Muscle layer of duodenum (tissue), 2 donors: ENCODE measurements at regions not wholly inside any gene's neighbourhood (a gene's known extent, or its start where the extent isn't known, plus 50 kb on each side); places are given as distances from the start of the nearest gene placed in this dataset.

Source experiments
- H3K27ac ChIP-seq: one replicate; pipeline ENCODE4 v1.7.0; 2013; ENCODE audit warnings: mild to moderate bottlenecking, low read length
- H3K27me3 ChIP-seq: one replicate; pipeline ENCODE4 v1.7.0; 2013; ENCODE audit warnings: low read depth, mild to moderate bottlenecking, control low read depth, low read length
- H3K36me3 ChIP-seq, 2 donors: one replicate each; pipeline ENCODE4 v1.7.0; 2013; ENCODE audit warnings: low read length in 2 of 2, control low read depth in 1 of 2, mild to moderate bottlenecking in 1 of 2; ENCODE audit not compliant: insufficient read depth in 2 of 2, control insufficient read depth in 1 of 2
- H3K4me1 ChIP-seq, 2 donors: one replicate each; pipeline ENCODE4 v1.7.0; 2013; ENCODE audit warnings: low read length in 2 of 2, mild to moderate bottlenecking in 2 of 2, control low read depth in 1 of 2, moderate library complexity in 1 of 2; ENCODE audit not compliant: insufficient read depth in 2 of 2, control insufficient read depth in 1 of 2
- H3K4me3 ChIP-seq, 2 donors: one replicate each; pipeline ENCODE4 v1.7.0; 2013; ENCODE audit warnings: low read length in 2 of 2, low read depth in 1 of 2, mild to moderate bottlenecking in 1 of 2
- H3K9me3 ChIP-seq, 2 donors: one replicate each; pipeline ENCODE4 v1.7.0; 2013; ENCODE audit warnings: low read length in 2 of 2, control low read depth in 1 of 2, mild to moderate bottlenecking in 1 of 2; ENCODE audit not compliant: control insufficient read depth in 1 of 2
- donor health status: healthy.

DNA sequence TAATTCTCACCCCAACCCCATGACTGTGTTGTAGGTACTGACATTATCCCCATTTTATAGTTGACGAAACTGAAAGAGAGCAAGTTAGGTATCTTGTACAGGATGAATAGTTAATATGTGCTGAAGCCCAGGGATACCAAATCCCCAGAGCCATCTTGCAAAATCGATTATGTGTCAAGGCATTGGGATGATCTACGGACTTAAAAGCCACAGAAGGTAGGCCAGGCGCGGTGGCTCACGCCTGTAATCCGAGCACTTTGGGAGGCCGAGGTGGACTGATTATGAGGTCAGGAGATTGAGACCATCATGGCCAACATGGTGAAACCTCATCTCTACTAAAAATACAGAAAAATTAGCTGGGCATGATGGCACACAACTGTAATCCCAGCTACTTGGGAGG, 242.4 kb upstream of the RHOBTB1 start:
- Histone ChIP-seq H3K4me3 (no peak overlapping the region), H3K36me3 (no peaks in the 10 kb centered on the region), H3K4me1 (no peaks in the 10 kb centered on the region), H3K9me3 (no peaks in the 10 kb centered on the region), H3K27me3 (no peaks in the 10 kb centered on the region), H3K27ac (no peak overlapping the region)

DNA sequence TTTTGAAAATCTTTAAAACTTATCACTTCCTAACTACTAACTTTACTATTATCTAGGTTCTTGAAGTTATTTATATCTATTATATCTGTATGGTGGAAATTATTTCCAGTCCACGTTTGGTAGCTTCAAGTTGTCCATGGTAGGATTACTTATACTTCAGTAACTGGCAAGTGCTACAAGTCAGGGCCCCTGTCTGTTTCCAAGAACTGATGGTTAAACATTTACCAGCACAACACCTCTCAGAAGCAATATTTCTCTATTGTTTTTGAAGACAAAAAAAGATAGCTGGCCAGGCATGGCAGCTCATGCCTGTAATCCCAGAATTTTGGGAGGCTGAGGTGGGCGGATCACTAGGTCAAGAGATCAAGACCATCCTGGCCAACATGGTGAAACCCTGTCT, 240.4 kb upstream of the RHOBTB1 start:
- H3K4me3 ChIP-seq: no peak overlapping the region
- H3K27me3 ChIP-seq: no peaks in the 10 kb centered on the region
- H3K9me3 ChIP-seq: no peaks in the 10 kb centered on the region
- H3K4me1 ChIP-seq: no peaks in the 10 kb centered on the region
- no peak overlapping the region for H3K27ac ChIP-seq
- H3K36me3 ChIP-seq: no peaks in the 10 kb centered on the region

DNA sequence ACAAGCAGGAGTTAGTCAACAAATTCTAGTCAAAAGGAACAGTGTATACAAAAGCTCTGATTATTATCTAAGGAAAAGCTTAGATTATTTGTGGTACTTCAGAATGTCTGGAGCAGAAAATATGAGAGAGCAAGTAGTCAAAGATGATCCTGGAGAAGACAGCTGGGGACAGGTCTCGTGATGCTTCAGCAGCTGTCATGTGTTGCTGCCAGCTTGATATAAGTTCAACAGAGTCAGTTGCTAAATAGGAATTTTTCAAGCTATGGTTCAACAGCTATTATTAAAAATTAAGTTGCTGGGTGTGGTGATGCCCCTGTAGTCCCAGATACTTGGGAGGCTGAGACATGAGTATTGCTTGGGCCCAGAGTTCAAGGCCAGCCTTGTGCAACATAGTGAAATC, 240.0 kb upstream of the RHOBTB1 start:
- no peaks in the 10 kb centered on the region for H3K36me3 ChIP-seq
- no peaks in the 10 kb centered on the region for H3K9me3 ChIP-seq
- no peaks in the 10 kb centered on the region for H3K27me3 ChIP-seq
- H3K27ac ChIP-seq: no peak overlapping the region
- H3K4me1 ChIP-seq: no peaks in the 10 kb centered on the region
- H3K4me3 ChIP-seq: no peak overlapping the region

DNA sequence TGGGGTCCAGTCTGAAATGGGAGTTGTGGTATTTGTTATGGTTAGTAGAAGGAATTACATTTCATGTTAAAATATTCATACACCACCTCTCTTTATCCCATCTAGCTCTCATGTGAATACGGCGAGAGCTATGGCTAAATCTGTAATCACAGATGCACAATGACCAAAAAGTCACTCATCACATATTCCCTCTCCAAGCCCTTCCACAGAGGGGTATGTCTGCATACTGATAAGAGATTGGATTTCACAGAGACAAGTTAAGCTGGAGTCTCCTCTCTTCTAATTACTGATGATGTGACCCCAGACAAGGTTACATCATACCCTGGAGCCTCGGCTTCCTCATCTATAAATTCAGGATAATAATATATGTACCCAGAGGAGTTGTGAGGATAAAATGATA, 237.8 kb upstream of the RHOBTB1 start:
- H3K4me1 ChIP-seq: no peaks in the 10 kb centered on the region

DNA sequence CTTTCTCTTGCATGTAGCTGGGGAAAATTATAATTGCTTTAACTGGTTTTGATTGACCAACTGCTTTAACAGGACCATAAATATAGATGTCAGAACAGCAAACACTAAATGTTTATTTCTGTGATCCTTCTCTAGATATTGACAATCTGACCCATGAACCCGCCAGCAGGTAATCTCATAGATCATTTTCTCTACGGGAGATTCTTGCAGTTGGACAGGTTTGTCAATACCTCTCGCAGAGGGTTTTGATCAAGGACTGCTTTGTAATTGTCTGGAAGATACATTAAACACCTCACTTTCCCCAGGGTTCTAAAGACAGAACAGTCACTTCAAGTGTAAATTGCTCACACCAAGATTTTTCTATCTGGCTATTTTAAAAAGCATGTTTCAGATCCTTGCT, 235.8 kb upstream of the RHOBTB1 start:
- Histone ChIP-seq H3K27ac (no peak overlapping the region), H3K4me3 (no peak overlapping the region), H3K9me3 (no peaks in the 10 kb centered on the region), H3K36me3 (no peaks in the 10 kb centered on the region), H3K4me1 (peaks cover 0 to under 1% of the 10 kb centered on the region in 2 donors), H3K27me3 (no peaks in the 10 kb centered on the region)

More for the DNA sequence above, 237.8 kb upstream of the RHOBTB1 start:
- H3K27me3 ChIP-seq: no peaks in the 10 kb centered on the region
- no peak overlapping the region for H3K27ac ChIP-seq
- no peaks in the 10 kb centered on the region for H3K9me3 ChIP-seq
- no peak overlapping the region for H3K4me3 ChIP-seq
- H3K36me3 ChIP-seq: no peaks in the 10 kb centered on the region

DNA sequence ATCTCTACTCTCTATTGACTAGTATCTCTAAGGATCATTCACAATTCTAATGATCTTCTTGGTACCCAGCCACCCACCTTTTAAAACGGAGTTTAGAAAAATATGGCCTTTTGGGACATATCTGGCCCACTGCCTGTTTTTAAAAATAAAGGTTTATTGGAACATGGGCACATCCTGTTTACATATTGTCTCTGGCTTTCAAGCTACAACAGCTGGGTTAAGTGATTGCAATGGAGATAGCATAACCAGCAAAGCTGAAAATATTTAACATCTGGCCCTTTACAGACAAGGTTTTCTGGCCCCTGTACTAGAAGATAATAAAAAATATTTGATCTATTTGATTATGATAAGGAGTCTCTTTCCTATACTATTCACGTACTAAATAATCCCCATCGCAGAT, 232.4 kb upstream of the RHOBTB1 start:
- H3K27ac ChIP-seq: no peak overlapping the region
- H3K27me3 ChIP-seq: no peaks in the 10 kb centered on the region
- no peak overlapping the region for H3K4me3 ChIP-seq

DNA sequence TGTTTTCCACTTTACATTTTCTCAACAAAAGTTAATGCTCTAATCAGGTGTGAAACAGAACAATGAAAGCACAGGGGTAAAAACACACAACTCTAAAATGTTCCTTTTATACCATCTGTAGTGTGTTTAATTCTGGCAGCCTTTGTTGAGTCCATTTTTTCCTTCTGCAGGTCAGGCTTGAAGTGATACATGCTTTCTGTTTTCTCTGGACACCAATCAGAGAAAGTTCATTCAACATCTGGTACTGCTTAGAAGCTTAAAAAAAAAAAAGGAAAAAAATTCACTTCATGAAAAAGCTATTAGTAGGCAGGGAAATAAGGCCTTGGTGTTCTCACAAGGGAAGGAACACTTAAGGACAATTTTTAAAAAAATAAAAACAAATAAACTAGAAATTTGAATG, 231.3 kb upstream of the RHOBTB1 start:
- Histone ChIP-seq H3K36me3 (no peaks in the 10 kb centered on the region), H3K9me3 (no peaks in the 10 kb centered on the region), H3K4me1 (peaks cover 0 to 3% of the 10 kb centered on the region in 2 donors), H3K27me3 (no peaks in the 10 kb centered on the region), H3K27ac (no peak overlapping the region), H3K4me3 (no peak overlapping the region)

More for the DNA sequence above, 232.4 kb upstream of the RHOBTB1 start:
- H3K36me3 ChIP-seq: no peaks in the 10 kb centered on the region
- H3K9me3 ChIP-seq: no peaks in the 10 kb centered on the region
- peaks cover 0 to 3% of the 10 kb centered on the region in 2 donors for H3K4me1 ChIP-seq

DNA sequence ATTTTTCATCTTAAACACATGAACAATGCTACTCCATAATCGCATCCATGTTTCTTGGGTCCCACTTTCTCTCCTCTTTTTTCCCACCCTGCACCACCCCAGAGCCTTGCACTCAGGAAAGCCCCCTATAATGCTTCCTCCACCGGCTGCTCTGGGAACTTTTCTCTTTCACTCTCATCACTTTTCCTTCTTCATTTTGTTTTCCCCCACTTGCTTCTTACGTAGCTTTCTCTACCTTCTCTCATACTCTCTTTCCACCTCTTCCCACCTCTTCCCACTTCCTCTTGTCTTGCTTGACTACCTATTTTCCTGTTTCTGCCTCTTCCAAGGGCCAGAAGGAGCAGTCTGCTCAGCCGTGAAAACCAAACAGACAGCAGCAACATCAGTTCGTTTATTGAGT, 229.5 kb upstream of the RHOBTB1 start:
- no peak overlapping the region for H3K4me3 ChIP-seq
- no peaks in the 10 kb centered on the region for H3K9me3 ChIP-seq
- no peaks in the 10 kb centered on the region for H3K36me3 ChIP-seq
- H3K27ac ChIP-seq: no peak overlapping the region
- peaks cover 0 to 7% of the 10 kb centered on the region in 2 donors for H3K4me1 ChIP-seq
- no peaks in the 10 kb centered on the region for H3K27me3 ChIP-seq

DNA sequence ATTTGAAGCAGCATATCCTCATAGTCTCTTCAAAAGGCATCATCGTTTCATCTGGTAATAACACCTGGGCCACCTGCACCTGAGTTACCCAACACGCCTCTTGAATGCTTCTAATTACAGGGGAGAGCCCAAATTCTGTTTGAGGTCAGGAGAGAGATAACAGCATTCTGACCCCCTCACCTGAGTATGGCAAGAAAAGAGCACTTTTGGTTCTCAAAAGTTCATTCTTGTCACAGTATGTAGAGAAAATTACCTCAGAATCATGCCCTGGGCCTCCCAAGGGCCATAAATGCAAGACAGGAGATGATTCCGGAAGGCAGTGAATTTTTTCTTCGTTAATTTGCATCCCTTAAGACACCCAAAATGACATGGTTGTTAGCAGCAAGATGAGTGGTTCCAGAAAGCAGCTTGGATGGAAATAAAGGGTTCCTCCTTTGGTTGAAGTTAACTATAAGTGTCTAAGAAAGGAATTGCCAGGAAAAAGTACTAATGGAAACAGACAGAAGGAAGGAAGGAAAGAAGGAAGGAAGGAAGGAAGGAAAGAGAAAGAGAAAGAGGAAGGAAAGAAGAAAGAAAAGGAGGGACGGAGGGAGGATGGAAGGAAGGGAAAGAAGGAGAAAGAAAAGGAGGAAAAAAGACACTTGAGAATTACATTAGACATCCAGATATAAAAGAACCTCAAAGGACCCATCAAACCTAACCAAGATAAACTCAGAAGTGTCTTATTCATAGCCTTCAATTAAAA, 228.4 kb upstream of the RHOBTB1 start:
- Histone ChIP-seq H3K9me3 (no peaks in the 10 kb centered on the region), H3K27me3 (no peaks in the 10 kb centered on the region), H3K4me1 (peaks cover 0 to 7% of the 10 kb centered on the region in 2 donors), H3K36me3 (no peaks in the 10 kb centered on the region), H3K27ac (no peak overlapping the region), H3K4me3 (no peak overlapping the region)

DNA sequence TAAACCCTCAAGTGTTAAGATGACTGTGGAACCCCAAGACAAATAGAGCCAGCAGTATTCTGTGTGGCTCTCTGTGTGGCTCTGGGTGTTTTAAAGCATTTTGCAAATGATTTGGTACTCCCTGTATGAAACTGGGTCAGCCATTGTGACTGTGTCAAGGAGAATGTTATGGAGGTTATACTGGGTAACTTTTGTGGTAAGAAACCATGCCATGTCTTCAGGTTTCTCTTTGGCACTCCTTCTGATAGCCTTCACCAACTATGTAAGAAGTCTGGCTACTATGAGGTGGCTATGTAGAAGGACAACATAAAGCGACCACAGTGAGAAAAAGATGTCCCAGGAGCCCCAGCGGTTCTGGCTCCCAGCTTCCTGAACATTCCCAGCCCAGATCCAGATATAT, 226.6 kb upstream of the RHOBTB1 start:
- Histone ChIP-seq H3K9me3 (no peaks in the 10 kb centered on the region), H3K4me3 (no peak overlapping the region), H3K4me1 (peaks cover 0 to 11% of the 10 kb centered on the region in 2 donors), H3K27ac (no peak overlapping the region), H3K27me3 (no peaks in the 10 kb centered on the region), H3K36me3 (no peaks in the 10 kb centered on the region)

DNA sequence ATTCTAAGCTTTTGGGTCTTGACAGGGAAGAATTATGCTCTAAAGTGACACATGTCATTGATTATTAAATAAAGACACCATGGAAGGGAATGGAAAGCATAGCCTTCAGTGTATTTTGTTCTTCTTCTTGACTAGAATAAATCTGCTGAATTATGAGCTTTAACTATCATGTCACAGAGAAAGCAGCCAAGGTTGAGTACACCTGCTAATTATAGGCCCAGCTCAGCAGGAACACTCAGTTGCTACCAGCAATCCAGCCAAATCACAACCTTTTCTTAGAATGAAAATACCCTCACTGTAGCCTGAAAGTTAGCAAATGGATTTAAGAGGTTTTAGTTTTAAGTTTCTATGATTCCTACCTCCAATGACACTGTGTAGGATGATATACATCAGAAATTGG, 225.3 kb upstream of the RHOBTB1 start:
- H3K27me3 ChIP-seq: no peaks in the 10 kb centered on the region
- no peaks in the 10 kb centered on the region for H3K9me3 ChIP-seq
- no peaks in the 10 kb centered on the region for H3K36me3 ChIP-seq
- no peak overlapping the region for H3K4me3 ChIP-seq
- H3K4me1 ChIP-seq: peaks cover 0 to 14% of the 10 kb centered on the region in 2 donors
- no peak overlapping the region for H3K27ac ChIP-seq

DNA sequence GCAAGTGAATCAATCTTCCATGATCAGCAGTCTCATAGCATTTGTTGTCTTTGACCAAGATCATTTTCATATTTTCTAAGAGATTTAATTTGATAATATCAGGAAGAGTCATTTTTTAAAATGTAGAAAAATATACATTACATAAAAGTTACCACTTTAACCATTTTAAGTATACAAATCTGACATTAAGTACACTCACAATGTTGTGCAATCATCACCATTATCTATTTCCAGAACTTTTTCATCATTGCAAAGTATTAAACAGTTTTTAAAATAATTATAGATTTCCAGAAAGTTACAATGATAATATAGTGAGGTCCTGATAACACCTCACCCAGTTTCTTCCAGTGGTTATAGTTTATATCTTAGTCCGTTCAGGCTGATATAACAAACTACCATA, 222.5 kb upstream of the RHOBTB1 start:
- H3K36me3 ChIP-seq: no peaks in the 10 kb centered on the region

More for the DNA sequence above, 222.5 kb upstream of the RHOBTB1 start:
- Histone ChIP-seq H3K27me3 (no peaks in the 10 kb centered on the region), H3K4me3 (no peak overlapping the region), H3K9me3 (no peaks in the 10 kb centered on the region), H3K27ac (no peak overlapping the region), H3K4me1 (peaks cover 0 to 14% of the 10 kb centered on the region in 2 donors)
